Activated CD4-positive, alpha-beta T cell treated with anti-CD3 and anti-CD28 coated beads, Interleukin-2, amount 50 U/mL, for 24 hours (primary cell): ENCODE measurements at regions not wholly inside any gene's neighbourhood (a gene's known extent, or its start where the extent isn't known, plus 50 kb on each side); places are given as distances from the start of the nearest gene placed in this dataset.

Experiments used
- DNase-seq, 2 donors: peaks; one replicate each; pipeline ENCODE4 v3.0.0-alpha.2; 2020; ENCODE audit warnings: low read depth in 1 of 2, low spot score in 1 of 2

DNA sequence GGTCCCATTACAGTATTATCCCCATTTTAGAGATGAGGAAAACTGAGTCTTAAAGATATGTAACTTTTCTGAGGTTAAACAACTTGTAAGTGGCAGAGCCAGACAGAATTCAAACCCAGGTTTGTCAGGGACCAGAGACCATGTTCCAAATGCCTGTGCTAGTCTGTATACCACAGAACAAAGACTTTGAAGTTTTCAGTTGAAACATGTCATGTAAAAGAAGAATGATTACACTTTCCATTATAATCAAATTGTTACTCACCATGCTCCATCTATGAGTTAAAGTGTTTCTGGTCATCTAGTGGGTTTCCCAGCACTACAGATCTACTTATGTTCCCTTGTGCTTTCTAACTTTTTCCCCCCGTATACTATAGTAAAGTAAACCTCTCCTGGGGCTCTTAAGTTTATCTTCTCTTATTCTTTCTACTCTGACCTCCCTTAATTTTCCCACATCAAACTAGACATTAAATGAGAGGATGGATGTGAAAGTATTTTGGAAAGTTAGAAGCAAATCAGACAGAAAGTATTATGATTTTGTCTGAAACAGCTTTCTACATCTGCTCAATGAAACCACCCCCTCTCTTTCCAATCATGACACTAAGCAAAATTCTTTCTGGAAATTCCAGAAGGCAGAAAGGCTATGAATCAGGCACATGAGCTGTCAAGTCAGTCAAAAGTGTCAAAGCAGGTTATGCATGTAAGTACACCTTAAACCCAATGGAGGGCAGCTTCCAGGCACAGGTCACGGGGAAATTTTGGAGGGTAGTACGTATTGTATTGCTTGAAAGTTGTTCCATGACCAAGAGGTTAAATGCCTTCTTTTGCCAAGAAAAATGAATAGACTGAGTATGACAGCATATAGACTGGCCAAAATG, 132.7 kb upstream of the MAP3K7 start:
- DNase-seq = no peak

GRCh38 chr6:90716376-90716775, 129.5 kb upstream of the MAP3K7 start:
- DNase-seq = no peak

DNA sequence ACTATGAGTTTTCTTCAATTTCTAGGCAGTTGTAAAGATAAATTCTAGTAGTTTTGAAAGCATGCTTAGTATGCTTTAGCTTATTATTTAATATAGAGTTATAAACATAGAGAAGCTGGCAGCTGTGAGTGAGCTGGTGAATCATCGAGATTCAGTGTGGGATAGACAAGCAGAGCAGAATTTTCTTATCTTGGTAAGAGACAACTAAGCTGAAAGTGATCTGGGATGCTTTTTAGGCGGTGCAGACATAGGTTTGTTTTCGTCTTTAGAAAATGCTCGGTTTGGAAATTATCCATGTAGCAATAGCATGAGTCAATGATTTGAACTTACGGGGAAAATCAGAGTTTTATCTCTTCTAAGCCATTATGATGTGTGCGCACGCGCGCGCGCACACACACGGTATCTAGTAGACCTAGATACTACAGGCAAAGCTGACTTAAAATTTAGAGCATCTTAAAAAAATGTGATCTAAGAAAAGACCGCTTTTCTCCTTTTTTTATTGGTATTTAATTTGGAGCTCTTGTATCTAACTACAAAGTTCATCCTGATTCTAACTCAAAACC, 128.3 kb upstream of the MAP3K7 start:
- DNase-seq = no peak

DNA sequence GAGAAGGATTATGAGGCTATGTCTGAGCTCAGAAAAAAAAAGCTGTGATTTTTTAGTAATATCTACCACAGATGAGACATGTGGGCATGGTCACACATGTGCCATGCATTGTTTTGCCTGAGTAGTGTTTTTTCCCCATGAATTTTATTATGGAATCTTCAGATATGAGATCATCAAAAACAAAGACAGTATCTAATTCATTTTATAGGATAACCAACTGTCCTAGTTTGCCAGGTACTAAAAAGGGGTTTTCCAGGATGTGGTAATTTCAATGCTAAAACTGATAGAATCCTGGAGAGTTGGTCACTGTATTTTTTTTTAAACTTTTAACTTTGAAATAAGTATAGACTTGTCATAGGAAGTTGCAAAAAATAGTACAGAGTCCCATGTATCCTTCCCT, 127.4 kb upstream of the MAP3K7 start:
- no peak for DNase-seq

DNA sequence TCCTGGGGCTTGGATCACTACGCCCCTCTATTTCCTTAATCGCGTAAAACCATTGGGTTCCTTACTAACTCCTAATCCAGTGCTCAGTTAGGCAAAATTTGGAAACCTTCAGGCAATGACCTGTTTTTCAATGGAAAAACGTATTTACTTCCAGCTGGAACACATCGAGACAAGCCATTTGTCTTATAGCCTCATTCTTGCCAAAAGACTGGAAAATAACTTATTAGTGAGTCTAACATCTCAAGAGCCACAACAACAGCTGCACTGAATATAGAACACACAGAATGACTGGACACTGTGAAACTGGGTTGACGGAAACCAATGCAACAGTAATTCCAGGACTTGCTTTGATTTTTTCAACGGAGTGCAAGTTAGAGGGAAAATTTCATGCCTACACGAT, 125.2 kb upstream of the MAP3K7 start:
- DNase-seq = no peak

- no peak for DNase-seq
Measured at GRCh38 chr6:90709431-90709996, 122.6 kb upstream of the MAP3K7 start.

- DNase-seq = no peak
Measured at GRCh38 chr6:90708206-90708737, 121.4 kb upstream of the MAP3K7 start.

DNA sequence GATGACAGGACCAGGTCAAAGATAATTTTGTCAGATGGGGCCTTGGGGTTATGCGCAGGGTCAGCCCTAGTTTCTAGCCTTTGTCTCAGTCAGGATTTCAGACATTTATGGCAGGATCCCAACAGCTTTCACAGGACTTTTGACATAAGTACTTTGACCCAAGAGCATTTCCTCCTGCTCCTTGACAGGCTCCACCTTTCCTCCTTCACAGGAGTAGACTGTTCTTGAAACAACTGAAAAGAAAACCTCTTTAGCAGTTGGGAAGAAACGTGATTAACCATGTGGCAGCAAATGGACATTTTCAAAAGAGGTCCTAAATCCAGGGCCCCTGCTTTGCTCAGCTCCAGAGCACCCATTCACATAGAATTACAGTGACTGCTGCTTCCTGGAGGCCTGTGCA, 120.4 kb upstream of the MAP3K7 start:
- DNase-seq = no peak

DNA sequence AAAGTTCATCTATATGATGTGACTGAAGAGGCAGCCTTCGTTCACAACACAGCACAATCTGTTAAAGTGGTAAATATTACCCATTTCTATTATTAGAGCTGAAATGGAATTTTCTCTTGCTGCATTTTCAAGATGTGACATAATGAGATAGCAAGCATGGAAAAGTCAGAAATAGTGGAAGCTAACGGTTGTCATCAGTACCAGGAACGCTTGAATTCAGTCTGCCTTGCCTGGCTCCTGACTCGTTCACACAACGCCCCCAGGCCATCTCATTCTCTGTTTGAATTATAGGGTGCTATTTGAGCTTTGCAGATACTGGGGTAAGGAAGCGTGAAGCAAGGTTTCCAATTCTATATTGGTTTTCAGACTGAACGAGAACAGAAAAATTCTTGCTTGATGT, 116.5 kb upstream of the MAP3K7 start:
- DNase-seq = no peak

- no peak for DNase-seq
Measured at GRCh38 chr6:90701926-90702325, 115.1 kb upstream of the MAP3K7 start.

DNA sequence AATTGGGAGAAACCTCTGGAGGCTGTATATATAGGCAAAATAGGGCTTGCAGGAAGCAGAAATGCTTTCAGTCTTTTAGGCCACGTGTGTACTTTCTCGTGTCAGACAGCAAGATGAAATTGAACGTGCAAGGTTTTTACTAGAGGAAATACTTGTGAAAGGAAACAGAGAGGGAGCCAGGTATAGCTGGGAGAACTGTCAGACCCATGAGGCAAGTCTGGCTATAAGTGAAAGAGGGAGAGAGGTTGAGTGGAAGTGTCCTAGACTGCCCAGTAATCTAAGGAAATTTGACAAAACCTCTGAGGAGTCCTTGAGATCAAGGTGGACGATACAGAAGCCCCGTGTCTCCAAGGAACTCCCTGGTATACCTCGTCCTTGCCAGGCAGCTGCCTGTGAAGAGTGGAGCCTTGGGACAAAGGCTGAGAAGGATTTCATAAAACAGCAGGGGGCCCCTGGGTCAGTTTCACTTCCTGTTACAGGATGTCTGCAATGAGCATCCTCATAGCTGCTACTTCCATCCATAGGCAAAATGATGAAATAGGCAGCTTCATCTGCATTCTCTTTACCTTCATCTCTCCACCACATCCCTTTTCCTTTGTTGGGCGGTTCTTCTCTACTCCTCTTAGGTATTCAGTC, 114.4 kb upstream of the MAP3K7 start:
- no peak for DNase-seq

GRCh38 chr6:90695316-90695715, 108.4 kb upstream of the MAP3K7 start:
- no peak for DNase-seq

- no peak for DNase-seq
Measured at GRCh38 chr6:90694802-90695201, 107.9 kb upstream of the MAP3K7 start.

DNA sequence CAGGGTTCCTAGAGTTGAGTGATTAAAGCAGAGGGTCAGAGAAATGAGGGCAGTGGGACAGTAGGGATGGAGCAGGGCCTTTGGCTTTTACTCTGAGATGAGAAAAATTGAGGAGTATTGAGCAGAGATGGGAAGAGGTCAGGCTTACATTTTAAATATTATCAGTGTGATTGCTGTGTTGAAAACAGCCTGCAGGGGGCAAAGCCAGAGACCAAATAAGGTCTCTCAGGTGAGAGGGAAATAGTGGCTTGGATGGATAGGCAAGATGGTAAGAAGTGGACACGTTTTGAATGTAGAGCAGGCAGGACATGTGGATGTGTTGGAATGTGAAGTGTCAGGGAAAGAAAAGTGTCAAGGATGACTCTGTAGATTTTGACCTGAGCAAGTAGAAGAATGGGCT, 105.0 kb upstream of the MAP3K7 start:
- DNase-seq = no peak

- no peak for DNase-seq
Measured at GRCh38 chr6:90689172-90689571, 102.3 kb upstream of the MAP3K7 start.

- DNase-seq = no peak
Measured at GRCh38 chr6:90687775-90688380, 101.0 kb upstream of the MAP3K7 start.

DNA sequence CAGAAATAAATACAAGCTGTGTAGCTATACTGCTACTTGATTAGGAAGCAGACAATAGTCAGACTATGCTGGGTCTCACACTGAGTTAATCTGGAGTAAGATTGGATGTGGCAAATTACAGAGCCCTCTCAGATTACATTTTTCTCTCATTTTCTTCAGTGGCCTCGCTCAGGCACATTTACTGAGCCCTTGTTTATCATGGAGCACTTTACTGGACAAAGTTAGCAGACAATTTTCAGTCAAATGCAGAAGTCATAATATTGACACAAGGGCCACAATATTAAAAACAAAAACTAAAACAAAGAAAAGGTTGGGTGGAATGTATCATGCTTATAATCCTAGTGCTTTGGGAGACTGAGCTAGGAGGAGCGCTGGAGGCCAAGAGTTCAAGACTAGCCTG, 95.0 kb upstream of the MAP3K7 start:
- no peak for DNase-seq

DNA sequence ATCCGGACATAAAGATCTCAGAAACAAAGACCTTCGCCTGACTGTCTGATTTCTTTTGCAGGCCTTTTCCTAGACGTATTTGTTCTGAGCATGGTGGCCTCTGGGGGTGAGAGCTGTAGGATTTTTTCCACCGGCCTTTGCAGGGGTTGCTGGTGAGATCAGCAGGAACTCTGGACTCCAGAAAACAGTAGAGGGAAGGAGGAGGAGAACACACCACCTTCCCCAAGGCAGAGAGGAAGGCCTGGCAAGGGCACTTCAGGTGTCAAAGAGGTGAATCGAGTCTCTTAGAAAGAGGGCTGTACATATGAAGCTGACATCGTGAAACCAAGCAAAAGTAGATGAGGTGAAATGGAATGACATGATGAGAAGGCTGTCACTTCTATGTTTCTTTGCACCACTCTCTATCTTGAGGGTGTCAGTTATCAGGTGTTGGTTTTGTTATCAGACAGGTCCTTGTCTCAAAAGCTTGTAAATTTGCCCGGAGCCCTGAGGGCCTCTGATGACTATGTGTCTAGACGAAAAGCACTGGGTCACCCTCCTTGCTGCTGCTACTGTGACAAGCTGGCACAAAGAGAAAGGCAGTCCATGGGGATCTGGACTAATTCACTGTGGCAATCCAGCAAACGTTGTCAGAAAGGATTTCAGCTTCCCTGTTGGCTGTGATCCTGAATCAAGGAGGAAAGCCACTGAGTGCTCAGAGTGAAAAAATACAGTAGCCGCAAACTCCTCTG, 91.3 kb upstream of the MAP3K7 start:
- DNase-seq = no peak

- DNase-seq = no peak
Measured at GRCh38 chr6:90677440-90677839, 90.6 kb upstream of the MAP3K7 start.

DNA sequence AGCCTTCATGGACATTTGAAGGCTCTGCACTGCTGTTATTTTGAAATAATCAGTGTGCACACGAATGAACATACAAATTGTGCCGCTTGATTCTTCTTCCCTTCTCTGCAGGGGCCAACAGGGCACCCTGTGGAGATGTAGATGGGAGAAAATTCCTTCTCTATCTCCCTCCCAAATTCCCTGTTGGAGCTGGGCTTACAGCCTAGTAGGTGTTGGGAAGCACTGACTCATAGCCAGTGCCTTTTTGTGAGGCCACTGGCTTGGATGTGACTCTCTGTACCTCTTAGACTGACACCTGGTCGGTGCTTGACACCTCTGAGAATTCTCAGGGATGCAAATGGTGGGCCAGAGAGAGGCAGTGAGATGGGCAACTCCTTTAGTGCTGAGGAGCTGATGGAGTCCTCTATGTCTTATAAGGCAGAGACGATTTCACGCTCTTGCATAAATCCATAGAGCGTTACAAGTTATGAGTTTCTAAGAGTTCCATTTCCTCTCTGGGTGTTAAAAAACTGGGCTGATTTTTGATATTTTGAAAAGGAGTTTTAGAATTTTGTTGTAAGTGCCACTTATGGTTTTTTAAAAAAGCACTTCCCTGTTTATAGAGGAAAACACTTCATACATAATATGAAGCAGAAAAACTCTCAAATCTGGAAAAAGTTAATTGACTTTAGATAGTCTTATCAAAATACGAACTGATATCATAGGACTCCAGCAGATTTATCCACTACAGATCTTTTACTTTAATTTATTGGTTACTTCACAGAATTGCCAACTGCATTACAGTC, 89.8 kb upstream of the MAP3K7 start:
- no peak for DNase-seq
